GM23338 (cell line): ENCODE measurements at regions not wholly inside any gene's neighbourhood (a gene's known extent, or its start where the extent isn't known, plus 50 kb on each side); places are given as distances from the start of the nearest gene placed in this dataset.

Experiments used
- ATAC-seq: fragments of 200-7000 bp; cut with Tn5 transposase; 3 replicates; pipeline ENCODE4 v1.9.1; 2020
- DNase-seq: peaks from one replicate; pipeline ENCODE4 v3.0.0-alpha.2; 2015; ENCODE audit warnings: low spot score
- H2AFZ ChIP-seq: fragments of 200-600 bp; sonication (generic); 2 replicates; pipeline ENCODE4 v1.8.0; 2016; ENCODE audit warnings: antibody characterized with exemption, mild to moderate bottlenecking, moderate library complexity
- H3F3A ChIP-seq: fragments of 200-600 bp; sonication (generic); replicated peaks from 2 replicates; pipeline ENCODE4 v1.8.0; 2017; ENCODE audit warnings: antibody characterized with exemption, mixed run types, low read depth
- H3K27ac ChIP-seq: fragments of 200-600 bp; sonication (generic); 2 replicates; pipeline ENCODE4 v1.6.1; 2016; ENCODE audit warnings: low read depth
- H3K27me3 ChIP-seq: fragments of 200-600 bp; sonication (generic); 2 replicates; pipeline ENCODE4 v1.8.0; 2016; ENCODE audit warnings: mild to moderate bottlenecking, mixed run types, moderate library complexity; ENCODE audit not compliant: insufficient read depth
- H3K36me3 ChIP-seq: fragments of 200-600 bp; sonication (generic); 2 replicates; pipeline ENCODE4 v1.8.0; 2016; ENCODE audit warnings: mild to moderate bottlenecking; ENCODE audit not compliant: insufficient read depth
- H3K4me1 ChIP-seq: fragments of 200-600 bp; sonication (generic); 2 replicates; pipeline ENCODE4 v1.8.0; 2016; ENCODE audit warnings: mild to moderate bottlenecking, moderate library complexity; ENCODE audit not compliant: insufficient read depth
- H3K4me2 ChIP-seq: fragments of 200-600 bp; sonication (generic); 2 replicates; pipeline ENCODE4 v1.7.1; 2017; ENCODE audit warnings: mixed run types
- H3K4me3 ChIP-seq: fragments of 200-600 bp; sonication (generic); 2 replicates; pipeline ENCODE4 v1.6.1; 2016; ENCODE audit warnings: mixed run types
- H3K79me2 ChIP-seq: fragments of 200-600 bp; sonication (generic); replicated peaks from 2 replicates; pipeline ENCODE4 v1.8.0; 2017; ENCODE audit warnings: mild to moderate bottlenecking; ENCODE audit not compliant: insufficient read depth
- H3K9me2 ChIP-seq: fragments of 200-600 bp; sonication (generic); 2 replicates; pipeline ENCODE4 v1.8.0; 2017; ENCODE audit not compliant: insufficient read depth
- H4K20me1 ChIP-seq: fragments of 200-600 bp; sonication (generic); replicated peaks from 2 replicates; pipeline ENCODE4 v1.8.0; 2017; ENCODE audit warnings: mild to moderate bottlenecking; ENCODE audit not compliant: insufficient read depth
- H3K27ac Mint-ChIP-seq: 2 replicates; pipeline ENCODE4 v1.8.0; 2020; ENCODE audit warnings: inconsistent platforms, mild to moderate bottlenecking, moderate library complexity, mixed read lengths
- H3K27me3 Mint-ChIP-seq: 3 replicates; pipeline ENCODE4 v1.8.0; 2022; ENCODE audit warnings: low read depth, mild to moderate bottlenecking, moderate library complexity, mixed read lengths, inconsistent platforms; ENCODE audit not compliant: insufficient read depth, poor library complexity
- H3K36me3 Mint-ChIP-seq: 3 replicates; pipeline ENCODE4 v1.8.0; 2021; ENCODE audit warnings: low read depth, mild to moderate bottlenecking, inconsistent platforms, moderate library complexity, mixed read lengths
- H3K4me1 Mint-ChIP-seq: 3 replicates; pipeline ENCODE4 v1.8.0; 2020; ENCODE audit warnings: mild to moderate bottlenecking, inconsistent platforms, mixed read lengths
- H3K4me3 Mint-ChIP-seq: 3 replicates; pipeline ENCODE4 v1.8.0; 2021; ENCODE audit warnings: moderate library complexity, mild to moderate bottlenecking, inconsistent platforms, mixed read lengths
- H3K9me3 Mint-ChIP-seq: 3 replicates; pipeline ENCODE4 v1.8.0; 2020; ENCODE audit warnings: moderate library complexity, mild to moderate bottlenecking, inconsistent platforms, mixed read lengths
- CREB1 ChIP-seq: fragments of 250-450 bp; sonication (Bioruptor Pico); IDR thresholded peaks from 2 replicates; pipeline ENCODE4 v1.5.0; 2020; ENCODE audit warnings: low read depth, mild to moderate bottlenecking, moderate library complexity
- EZH2phosphoT487 ChIP-seq: fragments of 200-600 bp; sonication (generic); IDR thresholded peaks from one replicate; pipeline ENCODE4 v1.8.1; 2018; ENCODE audit warnings: antibody characterized with exemption; ENCODE audit not compliant: unreplicated experiment
- POLR2AphosphoS5 ChIP-seq: IDR thresholded peaks from 2 replicates; pipeline ENCODE4 v1.6.1; 2016; ENCODE audit warnings: antibody characterized with exemption, low read depth
- STAT1 ChIP-seq: IDR thresholded peaks from one replicate; pipeline ENCODE4 v1.6.1; 2016; ENCODE audit warnings: antibody characterized with exemption; ENCODE audit not compliant: unreplicated experiment
- ZNF114 ChIP-seq: fragments of 250-450 bp; sonication (Bioruptor Pico); IDR thresholded peaks from 2 replicates; pipeline ENCODE4 v1.5.0; 2020; ENCODE audit warnings: mild to moderate bottlenecking, moderate library complexity
- TF ChIP-seq, protein P1 (sequence below), 2 experiments: fragments of 200-600 bp in 1 of 2; sonication (generic) in 1 of 2; conservative IDR thresholded peaks; 2 replicates each; pipeline versions ENCODE4 v1.5.1 to v1.6.1; 2016 to 2017; ENCODE audit warnings: antibody characterized with exemption in 2 of 2, low read depth in 2 of 2, mild to moderate bottlenecking in 2 of 2, moderate library complexity in 1 of 2
- TF ChIP-seq, protein P2 (sequence below): IDR thresholded peaks from one replicate; pipeline ENCODE4 v1.6.1; 2018; ENCODE audit warnings: antibody characterized with exemption; ENCODE audit not compliant: unreplicated experiment
- TF ChIP-seq, protein P3 (sequence below): fragments of 250-450 bp; sonication (Bioruptor Pico); IDR thresholded peaks from 2 replicates; pipeline ENCODE4 v1.5.0; 2020; ENCODE audit warnings: mild to moderate bottlenecking, moderate library complexity
- TF ChIP-seq, protein P4 (sequence below): IDR thresholded peaks from 2 replicates; pipeline ENCODE4 v1.6.1; 2016; ENCODE audit warnings: antibody characterized with exemption

DNA sequence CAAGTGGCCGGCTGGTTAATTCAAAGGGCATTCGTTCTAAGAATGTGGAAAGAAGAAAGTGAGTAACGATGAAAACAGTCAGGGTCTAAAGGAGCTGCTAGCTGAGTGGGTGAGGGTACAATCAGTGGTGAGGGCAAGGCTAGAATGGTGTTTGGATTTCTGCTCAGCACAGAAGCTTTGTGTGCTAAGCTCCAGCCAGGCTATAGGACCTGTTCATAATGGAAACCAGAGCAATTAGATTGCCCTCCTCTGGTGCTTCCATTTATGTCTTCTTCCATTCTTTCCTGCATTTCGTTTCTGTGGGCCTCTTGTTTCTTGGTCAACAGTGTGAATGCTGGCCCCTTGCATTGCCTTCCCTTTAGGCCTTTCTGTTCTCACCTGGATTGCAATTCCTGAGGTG lies 572.9 kb upstream of the CHORDC1 start:
- H3K27ac Mint-ChIP-seq = no peak overlapping the region; the same call in 1 of the 2 replicates
- no peak overlapping the region for H3K4me2 ChIP-seq
- no peaks in the 10 kb centered on the region for H4K20me1 ChIP-seq
- no peaks in the 10 kb centered on the region; the same call in 1 of the 2 replicates for H3K4me1 ChIP-seq
- H3F3A ChIP-seq = no peaks in the 10 kb centered on the region
- H3K36me3 ChIP-seq = no peaks in the 10 kb centered on the region
- no peak overlapping the region for H3K4me3 Mint-ChIP-seq
- no peaks in the 10 kb centered on the region for H3K36me3 Mint-ChIP-seq
- H3K4me3 ChIP-seq = no peak overlapping the region
- H3K4me1 Mint-ChIP-seq = peaks cover 7% of the 10 kb centered on the region
- no peak overlapping the region for H3K27ac ChIP-seq
- no peaks in the 10 kb centered on the region for H3K27me3 ChIP-seq
- no peaks in the 10 kb centered on the region for H3K27me3 Mint-ChIP-seq
- H3K79me2 ChIP-seq = no peaks in the 10 kb centered on the region
- no peaks in the 10 kb centered on the region for H3K9me2 ChIP-seq
- TF ChIP-seq EZH2phosphoT487 (no peak), POLR2AphosphoS5 (no peak), CREB1 (CRISPR knock-in tag) (no peak), ZNF114 (CRISPR knock-in tag) (no peak), STAT1 (no peak)
- TF ChIP-seq, protein P1, sequence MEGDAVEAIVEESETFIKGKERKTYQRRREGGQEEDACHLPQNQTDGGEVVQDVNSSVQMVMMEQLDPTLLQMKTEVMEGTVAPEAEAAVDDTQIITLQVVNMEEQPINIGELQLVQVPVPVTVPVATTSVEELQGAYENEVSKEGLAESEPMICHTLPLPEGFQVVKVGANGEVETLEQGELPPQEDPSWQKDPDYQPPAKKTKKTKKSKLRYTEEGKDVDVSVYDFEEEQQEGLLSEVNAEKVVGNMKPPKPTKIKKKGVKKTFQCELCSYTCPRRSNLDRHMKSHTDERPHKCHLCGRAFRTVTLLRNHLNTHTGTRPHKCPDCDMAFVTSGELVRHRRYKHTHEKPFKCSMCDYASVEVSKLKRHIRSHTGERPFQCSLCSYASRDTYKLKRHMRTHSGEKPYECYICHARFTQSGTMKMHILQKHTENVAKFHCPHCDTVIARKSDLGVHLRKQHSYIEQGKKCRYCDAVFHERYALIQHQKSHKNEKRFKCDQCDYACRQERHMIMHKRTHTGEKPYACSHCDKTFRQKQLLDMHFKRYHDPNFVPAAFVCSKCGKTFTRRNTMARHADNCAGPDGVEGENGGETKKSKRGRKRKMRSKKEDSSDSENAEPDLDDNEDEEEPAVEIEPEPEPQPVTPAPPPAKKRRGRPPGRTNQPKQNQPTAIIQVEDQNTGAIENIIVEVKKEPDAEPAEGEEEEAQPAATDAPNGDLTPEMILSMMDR (conservative IDR thresholded peaks at IDR 0.05; ENCODE audit: low read depth in 2 of 2) = no peak
- TF ChIP-seq, protein P2, sequence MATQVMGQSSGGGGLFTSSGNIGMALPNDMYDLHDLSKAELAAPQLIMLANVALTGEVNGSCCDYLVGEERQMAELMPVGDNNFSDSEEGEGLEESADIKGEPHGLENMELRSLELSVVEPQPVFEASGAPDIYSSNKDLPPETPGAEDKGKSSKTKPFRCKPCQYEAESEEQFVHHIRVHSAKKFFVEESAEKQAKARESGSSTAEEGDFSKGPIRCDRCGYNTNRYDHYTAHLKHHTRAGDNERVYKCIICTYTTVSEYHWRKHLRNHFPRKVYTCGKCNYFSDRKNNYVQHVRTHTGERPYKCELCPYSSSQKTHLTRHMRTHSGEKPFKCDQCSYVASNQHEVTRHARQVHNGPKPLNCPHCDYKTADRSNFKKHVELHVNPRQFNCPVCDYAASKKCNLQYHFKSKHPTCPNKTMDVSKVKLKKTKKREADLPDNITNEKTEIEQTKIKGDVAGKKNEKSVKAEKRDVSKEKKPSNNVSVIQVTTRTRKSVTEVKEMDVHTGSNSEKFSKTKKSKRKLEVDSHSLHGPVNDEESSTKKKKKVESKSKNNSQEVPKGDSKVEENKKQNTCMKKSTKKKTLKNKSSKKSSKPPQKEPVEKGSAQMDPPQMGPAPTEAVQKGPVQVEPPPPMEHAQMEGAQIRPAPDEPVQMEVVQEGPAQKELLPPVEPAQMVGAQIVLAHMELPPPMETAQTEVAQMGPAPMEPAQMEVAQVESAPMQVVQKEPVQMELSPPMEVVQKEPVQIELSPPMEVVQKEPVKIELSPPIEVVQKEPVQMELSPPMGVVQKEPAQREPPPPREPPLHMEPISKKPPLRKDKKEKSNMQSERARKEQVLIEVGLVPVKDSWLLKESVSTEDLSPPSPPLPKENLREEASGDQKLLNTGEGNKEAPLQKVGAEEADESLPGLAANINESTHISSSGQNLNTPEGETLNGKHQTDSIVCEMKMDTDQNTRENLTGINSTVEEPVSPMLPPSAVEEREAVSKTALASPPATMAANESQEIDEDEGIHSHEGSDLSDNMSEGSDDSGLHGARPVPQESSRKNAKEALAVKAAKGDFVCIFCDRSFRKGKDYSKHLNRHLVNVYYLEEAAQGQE = no peak
- TF ChIP-seq, protein P3, sequence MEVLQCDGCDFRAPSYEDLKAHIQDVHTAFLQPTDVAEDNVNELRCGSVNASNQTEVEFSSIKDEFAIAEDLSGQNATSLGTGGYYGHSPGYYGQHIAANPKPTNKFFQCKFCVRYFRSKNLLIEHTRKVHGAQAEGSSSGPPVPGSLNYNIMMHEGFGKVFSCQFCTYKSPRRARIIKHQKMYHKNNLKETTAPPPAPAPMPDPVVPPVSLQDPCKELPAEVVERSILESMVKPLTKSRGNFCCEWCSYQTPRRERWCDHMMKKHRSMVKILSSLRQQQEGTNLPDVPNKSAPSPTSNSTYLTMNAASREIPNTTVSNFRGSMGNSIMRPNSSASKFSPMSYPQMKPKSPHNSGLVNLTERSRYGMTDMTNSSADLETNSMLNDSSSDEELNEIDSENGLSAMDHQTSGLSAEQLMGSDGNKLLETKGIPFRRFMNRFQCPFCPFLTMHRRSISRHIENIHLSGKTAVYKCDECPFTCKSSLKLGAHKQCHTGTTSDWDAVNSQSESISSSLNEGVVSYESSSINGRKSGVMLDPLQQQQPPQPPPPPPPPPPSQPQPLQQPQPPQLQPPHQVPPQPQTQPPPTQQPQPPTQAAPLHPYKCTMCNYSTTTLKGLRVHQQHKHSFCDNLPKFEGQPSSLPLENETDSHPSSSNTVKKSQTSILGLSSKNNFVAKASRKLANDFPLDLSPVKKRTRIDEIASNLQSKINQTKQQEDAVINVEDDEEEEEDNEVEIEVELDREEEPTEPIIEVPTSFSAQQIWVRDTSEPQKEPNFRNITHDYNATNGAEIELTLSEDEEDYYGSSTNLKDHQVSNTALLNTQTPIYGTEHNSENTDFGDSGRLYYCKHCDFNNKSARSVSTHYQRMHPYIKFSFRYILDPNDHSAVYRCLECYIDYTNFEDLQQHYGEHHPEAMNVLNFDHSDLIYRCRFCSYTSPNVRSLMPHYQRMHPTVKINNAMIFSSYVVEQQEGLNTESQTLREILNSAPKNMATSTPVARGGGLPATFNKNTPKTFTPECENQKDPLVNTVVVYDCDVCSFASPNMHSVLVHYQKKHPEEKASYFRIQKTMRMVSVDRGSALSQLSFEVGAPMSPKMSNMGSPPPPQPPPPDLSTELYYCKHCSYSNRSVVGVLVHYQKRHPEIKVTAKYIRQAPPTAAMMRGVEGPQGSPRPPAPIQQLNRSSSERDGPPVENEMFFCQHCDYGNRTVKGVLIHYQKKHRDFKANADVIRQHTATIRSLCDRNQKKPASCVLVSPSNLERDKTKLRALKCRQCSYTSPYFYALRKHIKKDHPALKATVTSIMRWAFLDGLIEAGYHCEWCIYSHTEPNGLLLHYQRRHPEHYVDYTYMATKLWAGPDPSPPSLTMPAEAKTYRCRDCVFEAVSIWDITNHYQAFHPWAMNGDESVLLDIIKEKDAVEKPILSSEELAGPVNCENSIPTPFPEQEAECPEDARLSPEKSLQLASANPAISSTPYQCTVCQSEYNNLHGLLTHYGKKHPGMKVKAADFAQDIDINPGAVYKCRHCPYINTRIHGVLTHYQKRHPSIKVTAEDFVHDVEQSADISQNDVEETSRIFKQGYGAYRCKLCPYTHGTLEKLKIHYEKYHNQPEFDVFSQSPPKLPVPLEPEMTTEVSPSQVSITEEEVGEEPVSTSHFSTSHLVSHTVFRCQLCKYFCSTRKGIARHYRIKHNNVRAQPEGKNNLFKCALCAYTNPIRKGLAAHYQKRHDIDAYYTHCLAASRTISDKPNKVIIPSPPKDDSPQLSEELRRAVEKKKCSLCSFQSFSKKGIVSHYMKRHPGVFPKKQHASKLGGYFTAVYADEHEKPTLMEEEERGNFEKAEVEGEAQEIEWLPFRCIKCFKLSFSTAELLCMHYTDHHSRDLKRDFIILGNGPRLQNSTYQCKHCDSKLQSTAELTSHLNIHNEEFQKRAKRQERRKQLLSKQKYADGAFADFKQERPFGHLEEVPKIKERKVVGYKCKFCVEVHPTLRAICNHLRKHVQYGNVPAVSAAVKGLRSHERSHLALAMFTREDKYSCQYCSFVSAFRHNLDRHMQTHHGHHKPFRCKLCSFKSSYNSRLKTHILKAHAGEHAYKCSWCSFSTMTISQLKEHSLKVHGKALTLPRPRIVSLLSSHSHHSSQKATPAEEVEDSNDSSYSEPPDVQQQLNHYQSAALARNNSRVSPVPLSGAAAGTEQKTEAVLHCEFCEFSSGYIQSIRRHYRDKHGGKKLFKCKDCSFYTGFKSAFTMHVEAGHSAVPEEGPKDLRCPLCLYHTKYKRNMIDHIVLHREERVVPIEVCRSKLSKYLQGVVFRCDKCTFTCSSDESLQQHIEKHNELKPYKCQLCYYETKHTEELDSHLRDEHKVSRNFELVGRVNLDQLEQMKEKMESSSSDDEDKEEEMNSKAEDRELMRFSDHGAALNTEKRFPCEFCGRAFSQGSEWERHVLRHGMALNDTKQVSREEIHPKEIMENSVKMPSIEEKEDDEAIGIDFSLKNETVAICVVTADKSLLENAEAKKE (CRISPR knock-in tag) = no peak
- TF ChIP-seq, protein P4, sequence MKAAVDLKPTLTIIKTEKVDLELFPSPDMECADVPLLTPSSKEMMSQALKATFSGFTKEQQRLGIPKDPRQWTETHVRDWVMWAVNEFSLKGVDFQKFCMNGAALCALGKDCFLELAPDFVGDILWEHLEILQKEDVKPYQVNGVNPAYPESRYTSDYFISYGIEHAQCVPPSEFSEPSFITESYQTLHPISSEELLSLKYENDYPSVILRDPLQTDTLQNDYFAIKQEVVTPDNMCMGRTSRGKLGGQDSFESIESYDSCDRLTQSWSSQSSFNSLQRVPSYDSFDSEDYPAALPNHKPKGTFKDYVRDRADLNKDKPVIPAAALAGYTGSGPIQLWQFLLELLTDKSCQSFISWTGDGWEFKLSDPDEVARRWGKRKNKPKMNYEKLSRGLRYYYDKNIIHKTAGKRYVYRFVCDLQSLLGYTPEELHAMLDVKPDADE = no peak
- no peaks in the 10 kb centered on the region for H3K9me3 Mint-ChIP-seq
- 0 out of 2 replicates have a peak overlapping the region, but pooled peaks have one; percentile 35 for H2AFZ ChIP-seq
- ATAC-seq (no peak), DNase-seq (no peak)
